Testis (tissue), 2 donors: ENCODE measurements at regions not wholly inside any gene's neighbourhood (a gene's known extent, or its start where the extent isn't known, plus 50 kb on each side); places are given as distances from the start of the nearest gene placed in this dataset.

Experiments used
- POLR2A ChIP-seq: fragments of 450-650 bp; IDR thresholded peaks from one replicate; pipeline ENCODE4 v1.6.1; 2017; ENCODE audit warnings: antibody characterized with exemption, mild to moderate bottlenecking, moderate library complexity
- TF ChIP-seq, protein P1 (sequence below), 3 experiments: fragments of 450-650 bp in 2 of 3; fragments of 200-600 bp in 1 of 3; sonication (generic) in 1 of 3; IDR thresholded peaks; one replicate each; pipeline ENCODE4 v1.5.1; 2016 to 2019; ENCODE audit warnings: antibody characterized with exemption in 3 of 3, mild to moderate bottlenecking in 2 of 3, moderate library complexity in 1 of 3

DNA sequence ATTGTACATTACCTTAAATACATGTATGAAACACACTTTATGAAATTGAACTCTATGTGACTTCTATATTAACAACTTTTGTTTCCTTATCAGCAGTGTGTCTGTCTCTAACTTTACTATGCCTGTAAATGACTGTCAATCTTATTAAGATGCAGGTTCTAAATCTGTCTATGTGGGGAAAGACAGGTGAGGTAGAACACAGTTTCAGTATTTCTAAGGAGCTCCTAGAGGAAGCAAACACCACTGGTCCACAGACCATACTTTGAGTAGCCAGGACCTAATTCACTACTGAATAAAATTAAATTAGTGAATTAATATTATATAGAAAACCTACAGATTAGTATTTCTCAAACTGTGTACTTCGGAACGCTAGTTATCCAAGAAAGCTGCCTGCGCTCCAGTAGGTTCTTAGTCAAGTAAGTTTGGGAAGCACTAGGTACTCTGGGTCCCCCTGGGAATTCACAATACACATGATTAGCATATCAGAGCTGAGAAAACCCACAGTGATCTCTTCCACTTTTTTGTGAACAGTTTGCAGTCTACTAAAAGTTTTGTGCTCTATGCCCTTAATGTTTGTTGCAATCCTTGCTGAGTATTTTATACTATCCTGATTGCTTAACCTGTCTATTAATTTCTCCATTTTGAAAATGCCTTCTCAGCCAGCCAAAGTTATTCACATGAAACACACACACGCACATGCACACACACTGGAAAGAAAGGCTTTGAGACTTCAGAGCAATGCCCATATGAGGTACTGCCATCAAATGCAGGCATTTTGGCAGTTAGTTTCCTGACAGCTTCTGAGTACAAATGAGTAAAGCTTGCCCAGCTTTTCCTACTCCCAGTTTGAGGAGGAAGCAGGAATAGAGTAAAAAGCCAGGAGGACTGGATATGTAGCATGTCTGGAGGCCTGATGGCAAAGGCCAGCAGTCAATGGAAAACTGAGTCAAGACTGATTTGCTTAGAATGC is 133.6 kb upstream of the CPEB2 start:
- TF ChIP-seq, protein P1, sequence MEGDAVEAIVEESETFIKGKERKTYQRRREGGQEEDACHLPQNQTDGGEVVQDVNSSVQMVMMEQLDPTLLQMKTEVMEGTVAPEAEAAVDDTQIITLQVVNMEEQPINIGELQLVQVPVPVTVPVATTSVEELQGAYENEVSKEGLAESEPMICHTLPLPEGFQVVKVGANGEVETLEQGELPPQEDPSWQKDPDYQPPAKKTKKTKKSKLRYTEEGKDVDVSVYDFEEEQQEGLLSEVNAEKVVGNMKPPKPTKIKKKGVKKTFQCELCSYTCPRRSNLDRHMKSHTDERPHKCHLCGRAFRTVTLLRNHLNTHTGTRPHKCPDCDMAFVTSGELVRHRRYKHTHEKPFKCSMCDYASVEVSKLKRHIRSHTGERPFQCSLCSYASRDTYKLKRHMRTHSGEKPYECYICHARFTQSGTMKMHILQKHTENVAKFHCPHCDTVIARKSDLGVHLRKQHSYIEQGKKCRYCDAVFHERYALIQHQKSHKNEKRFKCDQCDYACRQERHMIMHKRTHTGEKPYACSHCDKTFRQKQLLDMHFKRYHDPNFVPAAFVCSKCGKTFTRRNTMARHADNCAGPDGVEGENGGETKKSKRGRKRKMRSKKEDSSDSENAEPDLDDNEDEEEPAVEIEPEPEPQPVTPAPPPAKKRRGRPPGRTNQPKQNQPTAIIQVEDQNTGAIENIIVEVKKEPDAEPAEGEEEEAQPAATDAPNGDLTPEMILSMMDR (IDR thresholded peaks at IDR 0.05) = no peak
- no peak for TF ChIP-seq POLR2A
